NCI-H1105 (cell line): ENCODE measurements at regions not wholly inside any gene's neighbourhood (a gene's known extent, or its start where the extent isn't known, plus 50 kb on each side); places are given as distances from the start of the nearest gene placed in this dataset.
"Not testable (repeated sequence)": the region's sequence is repeated elsewhere in the genome, so short reads cannot be mapped to it uniquely, and the experiment has no call there.

Experiments used
- DNase-seq: peaks from one replicate; lab custom pipeline; 2025; lab: John Stamatoyannopoulos, UW

DNA sequence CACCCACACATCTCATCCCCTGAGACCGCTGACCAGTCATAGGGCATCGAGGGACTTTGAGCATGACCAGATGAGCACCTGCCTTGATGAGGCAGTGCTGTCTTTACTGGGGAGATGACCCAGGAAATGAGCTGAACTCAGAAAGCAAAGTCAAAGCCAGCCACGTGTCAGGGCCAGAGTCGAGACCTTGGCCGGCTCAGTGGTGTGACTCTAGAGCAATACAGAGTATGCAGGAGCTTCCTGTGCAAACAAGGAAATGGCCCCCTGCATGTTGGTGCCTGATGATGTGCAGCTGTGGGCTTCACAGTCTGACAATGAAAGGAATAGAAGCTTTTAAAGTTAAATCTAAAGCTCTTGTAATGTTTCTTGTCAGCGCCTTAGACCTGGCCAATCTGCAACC, 332.9 kb downstream of the PCNX1 start:
- no peak for DNase-seq

GRCh38 chr14:71240866-71241520, 333.7 kb downstream of the PCNX1 start:
- no peak for DNase-seq

DNA sequence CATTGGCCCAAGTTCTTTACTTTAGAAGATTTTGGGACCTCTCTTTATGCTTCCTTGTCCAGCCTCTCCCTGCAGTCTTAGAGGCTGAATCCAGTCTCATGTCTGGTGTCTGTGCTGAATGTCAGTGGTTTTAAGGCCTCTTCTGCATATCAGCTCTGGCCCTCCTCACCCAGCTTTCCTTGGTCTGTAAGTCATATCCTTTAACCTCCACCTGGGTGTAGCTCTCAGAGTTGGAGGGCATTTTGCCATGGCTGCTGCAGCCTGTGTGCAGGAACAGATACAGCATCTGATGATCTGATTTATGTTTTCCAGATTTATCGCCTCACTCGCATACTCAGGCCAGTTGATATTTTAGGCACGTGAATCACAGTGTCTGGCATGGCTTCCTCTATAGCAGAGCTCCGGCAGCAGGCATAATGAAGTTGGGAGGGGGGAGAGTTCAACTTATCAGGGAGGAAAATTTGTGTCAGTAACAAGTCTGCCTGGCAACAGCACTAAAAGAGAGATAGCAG, 335.0 kb downstream of the PCNX1 start:
- no peak for DNase-seq

DNA sequence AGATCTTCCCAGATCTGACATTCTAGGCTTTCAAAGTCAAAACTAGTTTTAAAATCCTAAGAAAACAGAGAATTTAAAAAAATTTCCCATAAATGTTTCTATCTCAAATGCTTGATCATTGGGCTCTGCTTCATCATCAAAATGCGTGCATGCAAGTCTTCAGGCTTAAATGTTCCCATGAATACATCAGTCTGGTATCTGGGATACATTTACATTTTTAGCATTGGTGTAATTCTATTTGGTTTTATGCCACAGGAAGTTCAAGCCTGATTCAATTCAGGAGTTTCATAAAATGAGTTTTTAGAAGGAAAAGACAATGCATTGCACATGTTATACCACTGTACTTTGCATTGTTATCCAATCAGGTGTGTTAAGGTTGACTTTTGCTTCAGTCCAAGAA, 336.4 kb downstream of the PCNX1 start:
- DNase-seq: no peak

DNA sequence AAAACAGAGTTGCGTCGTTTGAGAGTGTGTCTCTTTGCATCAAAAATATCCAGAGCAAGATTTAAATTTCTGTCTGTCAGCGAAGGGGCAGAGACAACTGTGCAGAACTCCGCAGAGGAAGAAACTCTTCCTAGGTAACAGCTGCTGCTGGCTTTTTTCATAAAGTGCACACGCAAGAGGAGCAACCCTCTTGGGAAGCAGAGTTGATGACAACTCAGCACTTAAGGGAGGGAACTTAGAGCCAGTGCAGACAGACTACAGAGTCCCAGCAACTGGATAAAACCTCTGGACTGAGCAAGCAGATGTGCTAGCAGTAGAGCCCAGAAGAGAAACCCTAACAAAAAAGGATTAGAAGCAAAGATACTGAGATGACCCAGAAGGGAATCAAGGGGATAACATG, 337.1 kb downstream of the PCNX1 start:
- no peak for DNase-seq

DNA sequence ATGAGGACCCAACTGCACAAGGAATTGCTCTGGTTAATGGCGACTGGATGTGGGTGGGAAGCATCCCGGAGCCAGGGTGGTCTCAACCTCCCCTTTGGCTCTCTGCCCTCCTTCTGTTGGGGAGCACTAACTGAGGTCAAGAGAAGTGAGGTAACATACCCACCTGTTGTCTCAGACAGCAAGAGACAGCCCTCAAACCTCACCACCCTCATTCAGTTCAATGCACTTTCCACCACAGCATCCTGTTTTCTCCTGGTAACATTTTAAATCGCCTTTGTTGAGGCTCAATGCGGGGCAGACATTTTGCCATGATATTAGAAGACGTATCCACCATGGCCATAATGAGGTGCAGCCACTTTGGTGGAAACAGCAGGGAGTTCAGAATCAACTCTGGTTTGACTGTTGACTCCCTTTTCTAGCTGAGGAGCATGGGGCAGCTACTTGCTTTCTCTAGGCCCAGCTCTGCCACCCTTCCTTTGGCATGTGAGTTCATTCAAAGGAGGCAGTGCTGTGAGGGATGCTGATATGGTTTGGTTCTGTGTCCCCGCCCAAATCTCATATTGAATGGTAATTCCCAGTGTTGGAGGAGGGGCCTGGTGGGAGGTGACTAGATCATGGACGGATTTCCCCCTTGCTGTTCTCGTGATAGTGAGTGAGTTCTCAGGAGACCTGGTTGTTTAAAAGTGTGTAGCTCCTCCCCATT, 338.6 kb downstream of the PCNX1 start:
- no peak for DNase-seq

DNA sequence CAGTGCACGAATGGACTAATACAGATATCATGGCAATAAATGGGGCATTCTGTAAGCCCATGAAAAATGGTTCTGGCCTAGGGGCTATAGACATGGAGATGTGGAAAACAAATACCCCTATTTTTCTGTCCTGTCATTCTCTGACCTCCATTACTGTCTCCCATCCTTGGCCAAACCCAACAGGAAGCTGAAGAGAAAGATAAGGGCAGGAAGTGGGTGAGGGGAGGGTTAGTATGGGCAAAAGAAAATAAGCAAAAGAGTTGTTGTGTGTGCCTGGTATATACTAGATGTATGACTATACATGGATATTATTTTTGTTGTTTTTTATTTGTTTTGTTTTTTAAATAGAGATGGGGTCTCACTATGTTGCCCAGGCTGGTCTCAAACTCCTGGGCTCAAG, 339.3 kb downstream of the PCNX1 start:
- DNase-seq: no peak

GRCh38 chr14:71247106-71247505, 339.8 kb downstream of the PCNX1 start:
- no peak for DNase-seq

- no peak for DNase-seq
Observed at GRCh38 chr14:71248194-71248593, 340.9 kb downstream of the PCNX1 start.

DNA sequence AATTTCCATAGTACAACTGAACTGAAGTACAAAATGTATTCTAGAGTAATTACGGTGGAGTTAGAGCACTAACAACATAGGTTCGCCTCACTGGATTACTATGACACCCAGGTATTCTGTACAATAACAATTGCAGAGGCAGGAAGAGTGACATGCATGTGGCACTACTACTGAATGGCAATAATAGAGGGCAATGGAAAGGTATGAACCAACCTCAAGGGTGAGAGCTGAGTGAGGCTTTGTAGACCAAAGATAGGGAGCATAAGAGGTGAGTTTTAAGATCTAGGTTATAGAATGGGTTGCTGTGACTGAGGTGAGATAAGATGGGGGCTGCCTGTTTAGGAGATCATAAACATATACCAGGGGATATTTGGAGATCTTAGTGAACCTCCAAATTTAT, 343.1 kb downstream of the PCNX1 start:
- no peak for DNase-seq

- DNase-seq: no peak
Observed at GRCh38 chr14:71250791-71251190, 343.5 kb downstream of the PCNX1 start.

GRCh38 chr14:71254091-71254719, 346.9 kb downstream of the PCNX1 start:
- not testable (repeated sequence) for DNase-seq

- no peak for DNase-seq
Observed at GRCh38 chr14:71261206-71261605, 353.9 kb downstream of the PCNX1 start.

DNA sequence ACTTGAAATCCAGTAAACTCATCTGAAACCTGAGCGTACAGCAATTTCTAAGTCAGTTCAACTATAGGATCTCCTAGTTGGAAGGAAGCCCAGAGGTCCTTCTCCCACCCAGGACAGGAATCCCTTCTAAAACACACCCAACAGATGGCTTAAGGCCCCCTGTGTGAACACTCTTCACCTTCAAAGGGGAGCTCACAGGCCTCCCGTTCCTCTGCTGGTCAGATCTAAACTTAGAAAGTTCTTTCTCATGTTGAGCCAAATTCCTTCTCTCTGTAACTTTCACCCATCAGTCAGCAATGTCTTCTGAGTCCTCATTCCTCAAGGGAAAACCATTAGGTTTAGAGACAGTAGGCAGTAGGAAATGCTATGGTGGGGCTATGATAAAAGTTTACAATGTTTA, 355.2 kb downstream of the PCNX1 start:
- DNase-seq: no peak

- no peak for DNase-seq
Observed at GRCh38 chr14:71264260-71264659, 357.0 kb downstream of the PCNX1 start.

DNA sequence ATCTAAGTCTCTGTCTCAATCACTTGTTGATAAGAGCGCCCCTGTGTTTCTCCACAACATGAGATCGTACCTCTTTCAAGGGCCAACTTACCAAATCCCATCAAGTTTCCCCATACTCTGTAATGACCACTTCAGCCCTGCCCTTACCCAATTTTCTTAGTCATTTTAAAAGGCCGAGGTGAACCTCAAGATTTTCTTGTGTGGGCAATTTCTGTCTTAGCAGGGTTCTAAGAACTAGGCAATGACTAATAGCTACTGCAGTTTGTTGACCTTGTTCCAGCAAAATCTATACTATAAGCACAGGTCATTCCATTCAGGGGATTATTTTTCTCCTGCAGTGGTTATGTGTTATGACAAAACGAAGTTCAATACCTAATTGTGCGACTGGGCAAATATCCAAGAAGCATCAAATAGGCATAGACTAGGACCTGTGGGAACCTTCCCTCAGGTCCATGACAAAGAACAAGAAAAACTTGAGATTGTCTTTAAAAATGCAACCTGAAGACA, 359.8 kb downstream of the PCNX1 start:
- DNase-seq: no peak

GRCh38 chr14:71267691-71268090, 360.4 kb downstream of the PCNX1 start:
- DNase-seq: no peak

DNA sequence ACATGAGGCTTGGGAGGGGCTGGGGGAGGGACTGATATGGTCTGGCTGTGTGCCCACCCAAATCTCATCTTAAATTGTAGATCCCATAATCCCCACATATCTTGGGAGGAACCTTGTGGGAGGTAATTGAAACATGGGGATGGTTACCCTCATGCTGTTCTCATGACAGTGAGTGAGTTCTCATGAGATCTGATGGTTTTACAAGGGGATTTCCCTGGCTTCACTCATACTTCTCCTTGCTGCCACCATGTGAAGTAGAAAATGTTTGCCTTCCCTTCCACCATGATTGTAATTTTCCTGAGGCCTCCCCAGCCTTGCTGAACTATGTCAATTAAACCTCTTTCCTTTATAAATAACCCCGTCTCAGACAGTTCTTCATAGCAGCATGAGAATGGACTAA, 362.9 kb downstream of the PCNX1 start:
- no peak for DNase-seq

DNA sequence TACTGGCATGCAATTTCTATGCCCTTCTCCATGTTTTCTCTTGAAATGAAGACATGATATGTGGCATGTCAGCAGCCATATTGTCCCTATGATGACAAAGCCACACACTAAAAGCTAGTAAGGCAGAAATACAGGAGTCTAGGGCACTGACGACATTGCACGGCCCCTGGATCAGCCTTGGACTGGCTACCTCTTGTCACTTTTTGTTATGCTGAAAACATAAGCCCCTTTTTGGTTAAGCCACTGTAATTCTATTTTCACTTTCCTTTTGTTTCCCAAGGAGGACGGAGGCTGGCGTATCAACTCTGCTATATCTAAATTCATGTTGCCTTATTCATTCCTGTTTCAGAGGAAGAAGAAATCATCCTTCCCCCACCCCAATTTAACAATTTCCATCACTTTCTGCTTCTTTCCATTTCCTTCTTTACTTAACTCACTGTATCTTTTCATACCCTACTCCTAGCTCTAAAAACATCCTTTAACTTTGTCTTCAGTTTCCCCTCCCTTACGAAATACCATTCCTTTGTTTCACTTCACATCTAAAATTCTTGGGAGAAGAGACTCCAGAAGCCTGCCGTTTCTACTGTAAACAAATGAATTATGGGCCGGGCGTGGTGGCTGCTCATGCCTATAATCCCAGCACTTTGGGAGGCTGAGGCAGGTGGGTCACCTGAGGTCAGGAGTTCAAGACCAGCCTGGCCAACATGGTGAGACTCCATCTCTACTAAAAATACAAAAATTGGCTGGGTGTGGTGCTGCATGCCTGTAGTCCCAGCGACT, 364.1 kb downstream of the PCNX1 start:
- DNase-seq: no peak

DNA sequence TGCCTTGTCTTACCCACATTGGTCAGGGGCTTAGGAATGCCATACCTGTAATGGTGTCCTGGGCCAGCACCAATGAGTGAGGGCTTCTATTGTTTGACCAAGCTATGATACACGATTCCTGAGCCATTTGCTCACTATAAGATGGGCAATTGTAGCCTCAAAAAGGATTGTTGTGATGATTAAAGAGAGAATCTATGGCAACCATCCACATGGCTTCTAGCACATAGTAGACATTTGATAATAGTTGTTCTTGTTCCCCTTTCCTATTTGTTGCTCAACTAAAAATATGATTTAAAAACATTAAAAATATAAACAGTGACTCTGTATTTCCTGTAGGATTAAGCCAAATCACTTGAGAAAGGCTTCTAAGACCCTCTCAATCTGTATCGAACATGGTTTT, 366.1 kb downstream of the PCNX1 start:
- DNase-seq: no peak

GRCh38 chr14:71284048-71284447, 376.8 kb downstream of the PCNX1 start:
- DNase-seq: no peak

DNA sequence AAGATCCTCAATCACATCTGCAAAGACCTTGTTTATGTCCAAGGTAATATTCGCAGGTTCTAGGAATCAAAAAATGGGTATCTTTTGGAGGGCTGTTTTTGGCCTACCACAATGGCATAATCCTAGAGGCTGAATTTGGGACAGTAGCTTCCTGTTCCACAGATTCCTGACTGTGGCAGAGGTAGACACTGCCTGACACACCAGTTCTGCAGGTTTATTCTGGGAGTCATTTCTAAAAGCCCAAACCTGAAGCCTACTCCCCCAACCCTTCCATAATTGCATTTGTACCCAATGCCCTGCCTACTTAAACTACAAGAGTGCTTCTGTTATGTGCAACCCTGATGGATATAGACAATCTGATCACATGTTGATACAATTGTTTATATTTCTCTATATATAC, 378.9 kb downstream of the PCNX1 start:
- DNase-seq: no peak
